ENCODE measurements at regions not wholly inside any gene's neighbourhood (a gene's known extent, or its start where the extent isn't known, plus 50 kb on each side); places are given as distances from the start of the nearest gene placed in this dataset.

DNA sequence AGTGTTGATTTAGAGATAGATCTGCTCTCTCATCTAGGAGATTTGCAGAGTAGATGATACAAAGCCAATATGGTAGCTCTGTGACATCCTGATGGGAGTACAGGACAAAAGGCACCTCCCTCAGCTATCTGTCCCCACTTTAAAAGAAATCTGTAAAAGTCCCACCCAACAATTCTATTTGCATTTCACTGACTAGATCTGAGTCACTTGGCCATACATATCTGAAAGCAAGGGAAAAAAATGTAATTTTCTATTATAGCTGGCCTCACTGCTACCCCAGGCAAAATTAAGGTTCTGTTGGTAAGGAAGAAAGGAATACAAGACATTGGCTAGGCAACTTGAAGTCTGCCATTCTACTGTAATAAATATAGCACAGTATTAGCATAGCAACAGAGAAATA is 96.2 kb upstream of the RNF180 start:
- H4K20me1 ChIP-seq (ENCODE audit: insufficient read depth, low read length) = no peaks in the 10 kb centered on the region
- H3K36me3 ChIP-seq (ENCODE audit: insufficient read depth, low read length) = no peaks in the 10 kb centered on the region
- TF ChIP-seq, protein P1, sequence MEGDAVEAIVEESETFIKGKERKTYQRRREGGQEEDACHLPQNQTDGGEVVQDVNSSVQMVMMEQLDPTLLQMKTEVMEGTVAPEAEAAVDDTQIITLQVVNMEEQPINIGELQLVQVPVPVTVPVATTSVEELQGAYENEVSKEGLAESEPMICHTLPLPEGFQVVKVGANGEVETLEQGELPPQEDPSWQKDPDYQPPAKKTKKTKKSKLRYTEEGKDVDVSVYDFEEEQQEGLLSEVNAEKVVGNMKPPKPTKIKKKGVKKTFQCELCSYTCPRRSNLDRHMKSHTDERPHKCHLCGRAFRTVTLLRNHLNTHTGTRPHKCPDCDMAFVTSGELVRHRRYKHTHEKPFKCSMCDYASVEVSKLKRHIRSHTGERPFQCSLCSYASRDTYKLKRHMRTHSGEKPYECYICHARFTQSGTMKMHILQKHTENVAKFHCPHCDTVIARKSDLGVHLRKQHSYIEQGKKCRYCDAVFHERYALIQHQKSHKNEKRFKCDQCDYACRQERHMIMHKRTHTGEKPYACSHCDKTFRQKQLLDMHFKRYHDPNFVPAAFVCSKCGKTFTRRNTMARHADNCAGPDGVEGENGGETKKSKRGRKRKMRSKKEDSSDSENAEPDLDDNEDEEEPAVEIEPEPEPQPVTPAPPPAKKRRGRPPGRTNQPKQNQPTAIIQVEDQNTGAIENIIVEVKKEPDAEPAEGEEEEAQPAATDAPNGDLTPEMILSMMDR (conservative IDR thresholded peaks at IDR 0.05; ENCODE audit: low read length) = no peak
- no peak for TF ChIP-seq EZH2phosphoT487 (IDR thresholded peaks at IDR 0.05; ENCODE audit: borderline replicate concordance, low read depth, low read length)
- CTCF ChIA-PET (ENCODE audit: unreplicated experiment) = no interaction called here
- no peak for DNase-seq (ENCODE audit: low spot score)
- intact Hi-C loops (cut with micrococcal nuclease; ENCODE audit: unreplicated experiment) = no loop called here
- H3K79me2 ChIP-seq (ENCODE audit: insufficient read depth, low read depth, low read length) = no peaks in the 10 kb centered on the region
- no peaks in the 10 kb centered on the region for H3K9me2 ChIP-seq (ENCODE audit: insufficient read depth, low read length)
- H3K4me1 ChIP-seq (ENCODE audit: insufficient read depth, low read length, poor library complexity, severe bottlenecking) = no peaks in the 10 kb centered on the region
- H3K9me3 ChIP-seq (ENCODE audit: low read length) = no peaks in the 10 kb centered on the region
- no peak overlapping the region for H2AFZ ChIP-seq (ENCODE audit: low read length)
- H3K4me2 ChIP-seq (ENCODE audit: low read length) = no peak overlapping the region
- POLR2A ChIA-PET = no interaction called here
- H3K27ac ChIP-seq (ENCODE audit: low read depth, low read length, poor library complexity, severe bottlenecking) = no peak overlapping the region
- BruUV-seq (replicated peaks) = no TSS peak
- H3K4me3 ChIP-seq (ENCODE audit: low read depth, low read length, poor library complexity, severe bottlenecking) = no peak overlapping the region

DNA sequence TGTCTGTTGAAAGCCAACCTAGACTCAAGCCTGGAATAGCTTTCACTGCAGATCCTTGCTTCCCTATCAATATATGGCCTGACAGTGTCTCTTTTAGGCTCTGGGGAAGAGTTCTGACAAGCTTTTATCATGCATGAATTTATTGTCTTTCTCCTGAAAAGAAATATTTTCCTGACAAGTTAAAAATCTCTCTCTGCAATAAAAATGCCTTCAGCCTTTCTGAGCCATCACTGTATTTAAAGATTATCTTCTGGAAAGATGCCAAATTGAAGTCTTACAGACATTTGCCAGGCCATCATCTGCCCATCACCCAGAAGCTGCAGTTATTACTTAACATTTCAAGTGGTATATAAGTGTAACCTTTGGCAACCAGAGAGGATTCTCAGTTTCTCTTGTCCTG is 88.1 kb upstream of the HTR1A start:
- H3K4me2 ChIP-seq (ENCODE audit: low read length) = no peak overlapping the region
- BruUV-seq (replicated peaks) = no TSS peak
- H3K27ac ChIP-seq (ENCODE audit: low read depth, low read length, poor library complexity, severe bottlenecking) = no peak overlapping the region
- no peak overlapping the region for H2AFZ ChIP-seq (ENCODE audit: low read length)
- no peaks in the 10 kb centered on the region for H3K4me1 ChIP-seq (ENCODE audit: insufficient read depth, low read length, poor library complexity, severe bottlenecking)
- ChIA-PET POLR2A (no interaction called here), CTCF (ENCODE audit: unreplicated experiment) (no interaction called here)
- H4K20me1 ChIP-seq (ENCODE audit: insufficient read depth, low read length) = no peaks in the 10 kb centered on the region
- H3K79me2 ChIP-seq (ENCODE audit: insufficient read depth, low read depth, low read length) = no peaks in the 10 kb centered on the region
- no peak for DNase-seq (ENCODE audit: low spot score)
- intact Hi-C loops (cut with micrococcal nuclease; ENCODE audit: unreplicated experiment) = no loop called here
- H3K36me3 ChIP-seq (ENCODE audit: insufficient read depth, low read length) = no peaks in the 10 kb centered on the region
- H3K9me2 ChIP-seq (ENCODE audit: insufficient read depth, low read length) = no peaks in the 10 kb centered on the region
- H3K4me3 ChIP-seq (ENCODE audit: low read depth, low read length, poor library complexity, severe bottlenecking) = no peak overlapping the region
- TF ChIP-seq EZH2phosphoT487 (IDR thresholded peaks at IDR 0.05; ENCODE audit: borderline replicate concordance, low read depth, low read length) = no peak
- TF ChIP-seq, protein P1 (conservative IDR thresholded peaks at IDR 0.05; ENCODE audit: low read length) = no peak
- H3K9me3 ChIP-seq (ENCODE audit: low read length) = 0 out of 2 replicates have a peak, but pooled peaks cover 7% of the 10 kb centered on the region

DNA sequence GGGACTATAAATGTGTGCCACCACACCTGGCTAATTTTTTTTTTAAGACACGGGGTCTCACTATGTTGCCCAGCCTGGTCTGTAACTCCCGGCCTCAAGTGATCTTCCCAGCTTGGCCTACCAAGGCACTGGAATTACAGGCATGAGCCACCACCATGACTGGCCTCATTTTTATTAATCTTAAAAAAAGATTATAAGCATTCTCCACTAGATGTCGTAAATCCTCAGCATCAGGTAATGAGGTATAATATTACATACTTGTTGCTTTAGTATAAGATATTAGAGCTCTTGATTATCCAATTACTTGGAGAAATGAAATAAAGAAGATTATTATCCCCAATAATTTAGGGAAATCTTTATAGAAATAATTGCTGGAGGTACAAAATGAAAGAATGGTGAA is 78.2 kb upstream of the HTR1A start:
- no TSS peak for BruUV-seq (replicated peaks)
- Histone ChIP-seq H3K9me2 (ENCODE audit: insufficient read depth, low read length) (no peaks in the 10 kb centered on the region), H3K4me3 (ENCODE audit: low read depth, low read length, poor library complexity, severe bottlenecking) (no peak overlapping the region), H3K79me2 (ENCODE audit: insufficient read depth, low read depth, low read length) (no peaks in the 10 kb centered on the region), H2AFZ (ENCODE audit: low read length) (no peak overlapping the region), H3K27ac (ENCODE audit: low read depth, low read length, poor library complexity, severe bottlenecking) (no peak overlapping the region), H4K20me1 (ENCODE audit: insufficient read depth, low read length) (no peaks in the 10 kb centered on the region), H3K4me1 (ENCODE audit: insufficient read depth, low read length, poor library complexity, severe bottlenecking) (no peaks in the 10 kb centered on the region), H3K4me2 (ENCODE audit: low read length) (no peak overlapping the region), H3K36me3 (ENCODE audit: insufficient read depth, low read length) (no peaks in the 10 kb centered on the region), H3K9me3 (ENCODE audit: low read length) (no peaks in the 10 kb centered on the region)
- CTCF ChIA-PET (ENCODE audit: unreplicated experiment) = no interaction called here
- TF ChIP-seq EZH2phosphoT487 (IDR thresholded peaks at IDR 0.05; ENCODE audit: borderline replicate concordance, low read depth, low read length) = no peak
- TF ChIP-seq, protein P1 (conservative IDR thresholded peaks at IDR 0.05; ENCODE audit: low read length) = peak; percentile 54
- DNase-seq (ENCODE audit: low spot score) = no peak
- intact Hi-C loops (cut with micrococcal nuclease; ENCODE audit: unreplicated experiment) = no loop called here
- POLR2A ChIA-PET = interaction anchor here (0.7 to 1.3 kb wide), 3 partner anchors 12 to 824 kb away, joined by 4 to 5 read pairs (median 4); no protein-coding TSS in a partner anchor

All from OCI-LY7 (cell line).